Inflammatory macrophage (primary cell): ENCODE measurements at regions not wholly inside any gene's neighbourhood (a gene's known extent, or its start where the extent isn't known, plus 50 kb on each side); places are given as distances from the start of the nearest gene placed in this dataset.
"Not testable (repeated sequence)": the region's sequence is repeated elsewhere in the genome, so short reads cannot be mapped to it uniquely, and the experiment has no call there.

Source experiments
- DNase-seq, 2 donors: peaks; one replicate each; pipeline ENCODE4 v3.0.0-alpha.2; 2020 to 2022

- DNase-seq = no peak
These were observed 49.8 kb downstream of the ABCC12 start for GRCh38 chr16:48105976-48106375.

DNA sequence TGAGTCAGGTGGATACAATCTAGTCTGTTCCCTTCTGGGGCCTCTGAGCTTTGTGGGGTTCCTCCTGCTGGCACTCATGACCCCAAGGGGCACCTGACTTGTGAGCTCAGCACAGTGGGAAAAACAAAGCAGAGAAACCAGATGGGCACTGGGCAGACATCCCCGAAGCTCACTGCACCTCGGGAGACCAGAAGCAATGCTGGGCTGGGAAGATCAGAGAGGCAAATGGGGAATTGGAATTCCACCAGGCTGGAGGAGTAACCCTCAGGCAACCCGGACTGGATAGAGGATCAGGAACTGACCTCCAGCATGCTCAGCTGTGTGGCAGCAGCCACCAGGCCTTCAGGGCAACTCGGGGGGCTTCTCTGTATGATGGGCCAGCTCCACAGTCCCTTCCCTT lies 50.3 kb downstream of the ABCC12 start:
- no peak for DNase-seq

GRCh38 chr16:48103591-48103990 lies 52.2 kb downstream of the ABCC12 start:
- DNase-seq = no peak

GRCh38 chr16:48102083-48103008 lies 53.4 kb downstream of the ABCC12 start:
- no peak for DNase-seq

- DNase-seq = no peak
These were observed 54.6 kb downstream of the ABCC12 start for GRCh38 chr16:48101069-48101674.

GRCh38 chr16:48099455-48099854 lies 56.3 kb downstream of the ABCC12 start:
- DNase-seq = no peak

DNA sequence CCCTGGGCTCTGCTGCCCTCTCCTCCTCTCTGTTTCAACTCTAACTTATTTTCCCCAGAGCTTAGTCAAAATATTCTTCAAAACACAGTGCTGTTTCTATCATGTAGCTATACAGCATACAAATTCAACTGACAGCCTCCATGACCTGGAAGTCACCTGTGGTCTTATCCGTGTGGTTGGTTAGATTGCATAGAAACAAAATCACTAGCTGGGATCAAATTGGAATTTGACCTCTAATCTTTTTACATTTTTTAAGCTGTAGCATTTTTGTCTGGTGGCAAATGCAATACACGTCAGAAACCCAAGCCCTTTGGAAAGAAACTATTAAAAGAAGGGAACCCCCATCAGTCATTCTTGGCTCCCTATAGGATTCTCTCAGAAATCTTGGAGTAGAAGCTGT lies 57.3 kb downstream of the ABCC12 start:
- DNase-seq = no peak

- DNase-seq = no peak
These were observed 64.7 kb downstream of the ABCC12 start for GRCh38 chr16:48091117-48091516.

GRCh38 chr16:48089053-48089792 lies 66.6 kb downstream of the ABCC12 start:
- DNase-seq = no peak

DNA sequence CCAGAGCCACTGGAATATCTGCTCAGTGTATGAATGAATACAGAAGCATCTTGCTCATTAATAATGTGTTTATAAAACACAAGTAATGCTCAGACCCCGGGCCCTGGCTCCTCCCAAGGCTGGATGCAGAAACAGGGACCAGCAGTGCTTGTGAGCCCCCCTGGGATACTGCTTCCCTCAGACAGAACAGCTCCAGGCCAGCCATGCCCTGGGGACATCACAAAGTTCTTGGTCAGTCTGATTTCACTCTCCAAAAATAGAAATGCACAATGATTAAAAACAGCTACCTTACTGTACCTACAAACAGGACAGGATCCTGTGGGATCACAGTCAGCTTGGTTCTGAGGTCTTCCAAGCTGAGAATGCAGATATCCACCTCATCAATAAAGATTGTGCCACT lies 68.2 kb downstream of the ABCC12 start:
- no peak for DNase-seq

- no peak for DNase-seq
These were observed 69.4 kb downstream of the ABCC12 start for GRCh38 chr16:48086422-48086821.

DNA sequence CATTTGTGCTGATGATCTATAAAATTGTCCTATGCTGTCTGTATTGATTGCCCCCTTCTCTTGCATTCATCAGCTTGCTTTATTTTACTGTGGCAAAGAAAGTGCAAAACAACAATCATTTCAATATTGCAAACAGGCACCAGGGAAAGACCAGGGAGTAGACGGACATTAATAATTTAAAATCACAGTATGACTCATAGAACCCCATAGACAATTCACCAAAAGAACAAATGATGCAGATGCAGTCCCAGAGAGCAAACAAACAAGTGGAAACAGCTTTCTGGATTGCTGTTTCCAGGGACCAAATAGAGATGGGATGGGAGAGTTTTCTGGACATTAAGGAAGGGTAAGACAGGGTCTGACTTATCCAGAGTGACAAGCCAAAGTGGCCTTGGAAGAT lies 70.1 kb downstream of the ABCC12 start:
- no peak for DNase-seq

GRCh38 chr16:48084826-48085225 lies 71.0 kb downstream of the ABCC12 start:
- no peak for DNase-seq

- DNase-seq = no peak
These were observed 73.3 kb downstream of the ABCC12 start for GRCh38 chr16:48082516-48082915.

GRCh38 chr16:48081656-48082055 lies 74.1 kb downstream of the ABCC12 start:
- no peak for DNase-seq

DNA sequence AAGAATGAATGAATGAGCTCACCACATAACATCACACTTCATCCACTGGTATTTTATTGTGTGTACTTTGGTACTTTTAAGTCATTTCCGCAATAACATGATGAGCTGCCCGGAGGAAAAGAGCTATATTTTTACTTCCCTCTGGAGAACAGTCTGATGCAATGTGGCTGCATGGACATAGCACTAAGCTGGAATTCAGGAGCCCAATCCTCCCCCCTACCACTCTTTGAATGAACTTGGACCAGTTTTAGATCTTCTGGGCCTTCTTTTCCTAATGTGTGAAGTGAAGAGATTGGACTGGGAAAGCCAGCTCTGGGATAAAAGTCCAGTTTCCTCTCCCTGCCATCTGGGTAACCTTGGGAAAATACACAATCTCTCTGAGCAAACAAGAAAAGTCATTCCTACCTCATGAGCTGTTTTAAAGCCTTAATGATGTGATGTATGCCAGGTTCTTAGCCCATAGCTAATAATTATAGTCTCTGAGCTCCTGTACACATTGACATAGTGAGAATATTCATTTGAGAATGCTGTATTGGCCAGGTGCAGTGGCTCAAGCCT lies 79.3 kb downstream of the ABCC12 start:
- no peak for DNase-seq

- no peak for DNase-seq
These were observed 80.4 kb downstream of the ABCC12 start for GRCh38 chr16:48075398-48075797.

DNA sequence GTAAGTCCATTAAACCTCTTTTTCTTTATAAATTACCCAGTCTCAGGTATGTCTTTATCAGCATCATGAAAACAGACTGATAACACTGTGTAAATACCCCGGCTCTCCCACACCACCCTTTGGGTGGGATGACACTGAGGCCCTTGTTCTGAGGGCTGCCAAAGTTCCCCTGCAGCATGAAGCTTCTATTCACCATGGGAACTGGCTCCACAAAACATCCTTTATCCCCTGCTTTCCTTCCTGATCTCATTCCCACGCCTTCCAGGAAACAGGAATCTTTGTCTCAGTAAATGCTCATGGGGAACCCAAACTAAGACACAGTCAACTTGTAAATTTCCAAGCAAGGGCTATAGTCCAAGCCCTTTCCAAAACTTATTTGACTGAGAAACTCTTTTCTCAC lies 88.4 kb downstream of the ABCC12 start:
- no peak for DNase-seq

DNA sequence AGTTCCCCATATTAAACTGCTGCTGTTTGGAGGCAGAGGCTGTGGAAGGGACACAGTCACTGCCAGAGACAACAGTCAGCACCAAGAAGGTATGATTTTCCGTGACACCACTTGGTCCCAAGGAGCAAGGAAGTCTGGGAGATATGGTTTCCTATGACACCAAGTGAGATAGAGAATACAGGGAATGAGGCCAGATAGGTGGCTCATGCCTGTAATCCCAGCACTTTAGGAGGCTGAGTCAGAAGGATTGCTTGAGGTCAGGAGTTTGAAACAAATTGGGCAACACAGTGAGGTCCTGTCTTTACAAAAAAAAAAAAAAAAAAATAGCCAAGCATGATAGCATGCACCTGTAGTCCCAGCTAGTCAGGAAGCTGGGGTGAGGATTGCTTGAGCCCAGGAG lies 90.8 kb downstream of the ABCC12 start:
- DNase-seq = no peak

GRCh38 chr16:48062681-48063080 lies 93.1 kb downstream of the ABCC12 start:
- DNase-seq = no peak

GRCh38 chr16:48059936-48060335 lies 95.9 kb downstream of the ABCC12 start:
- DNase-seq = no peak

GRCh38 chr16:48059190-48059589 lies 96.6 kb downstream of the ABCC12 start:
- DNase-seq = not testable (repeated sequence)

DNA sequence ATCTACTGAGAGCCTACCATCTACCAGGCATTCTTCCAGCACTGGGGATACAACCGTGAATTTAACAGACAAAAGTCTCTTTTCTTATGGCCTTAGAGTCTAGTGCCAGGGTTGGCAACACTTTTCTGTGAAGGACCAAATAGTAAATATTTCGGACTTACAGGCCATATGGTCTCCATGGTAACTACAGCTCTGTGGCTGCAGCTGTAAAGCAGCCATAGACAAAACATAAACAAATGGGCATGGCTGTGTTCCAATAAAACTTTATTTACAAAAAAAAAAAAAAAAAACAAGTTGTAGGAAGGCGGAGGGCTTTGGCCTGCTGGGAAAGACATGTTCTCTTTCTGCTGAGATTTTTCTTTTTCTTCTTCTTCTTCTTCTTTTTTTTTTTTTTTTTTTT lies 98.7 kb downstream of the ABCC12 start:
- DNase-seq = no peak
